Activated CD8-positive, alpha-beta memory T cell treated with anti-CD3 and anti-CD28 coated beads, Interleukin-2, amount 50 U/mL, for 24 hours (primary cell): ENCODE measurements at regions not wholly inside any gene's neighbourhood (a gene's known extent, or its start where the extent isn't known, plus 50 kb on each side); places are given as distances from the start of the nearest gene placed in this dataset.
"Not testable (repeated sequence)": the region's sequence is repeated elsewhere in the genome, so short reads cannot be mapped to it uniquely, and the experiment has no call there.

Experiments
- DNase-seq: peaks from one replicate; pipeline ENCODE4 v3.0.0-alpha.2; 2020; ENCODE audit errors: extremely low read depth

- not testable (repeated sequence) for DNase-seq
These were observed 167.6 kb upstream of the CXXC4 start for GRCh38 chr4:104662269-104662668.

- DNase-seq = no peak
These were observed 182.4 kb upstream of the CXXC4 start for GRCh38 chr4:104677116-104677515.

GRCh38 chr4:104682311-104682710 lies 187.6 kb upstream of the CXXC4 start:
- no peak for DNase-seq

- no peak for DNase-seq
These were observed 199.0 kb upstream of the CXXC4 start for GRCh38 chr4:104693601-104694201.

- DNase-seq = no peak
These were observed 221.9 kb upstream of the CXXC4 start for GRCh38 chr4:104716584-104716983.

GRCh38 chr4:104719539-104720230 lies 225.0 kb upstream of the CXXC4 start:
- no peak for DNase-seq

GRCh38 chr4:104722467-104722866 lies 227.8 kb upstream of the CXXC4 start:
- no peak for DNase-seq

- DNase-seq = no peak
These were observed 231.3 kb upstream of the CXXC4 start for GRCh38 chr4:104726002-104726401.

GRCh38 chr4:104727643-104728042 lies 232.9 kb upstream of the CXXC4 start:
- DNase-seq = no peak

GRCh38 chr4:104728380-104729122 lies 233.9 kb upstream of the CXXC4 start:
- no peak for DNase-seq

GRCh38 chr4:104732766-104733165 lies 238.1 kb upstream of the CXXC4 start:
- DNase-seq = no peak

GRCh38 chr4:104735174-104735573 lies 240.5 kb upstream of the CXXC4 start:
- DNase-seq = no peak

GRCh38 chr4:104740161-104740560 lies 245.5 kb upstream of the CXXC4 start:
- DNase-seq = no peak

GRCh38 chr4:104743215-104743653 lies 248.5 kb upstream of the CXXC4 start:
- no peak for DNase-seq

GRCh38 chr4:104747635-104748034 lies 252.9 kb upstream of the CXXC4 start:
- no peak for DNase-seq

- DNase-seq = no peak
These were observed 254.4 kb upstream of the CXXC4 start for GRCh38 chr4:104749062-104749461.

- DNase-seq = no peak
These were observed 255.3 kb upstream of the CXXC4 start for GRCh38 chr4:104750008-104750407.

GRCh38 chr4:104751468-104751867 lies 256.8 kb upstream of the CXXC4 start:
- no peak for DNase-seq

- no peak for DNase-seq
These were observed 257.6 kb upstream of the CXXC4 start for GRCh38 chr4:104752337-104752736.

- DNase-seq = no peak
These were observed 262.1 kb upstream of the CXXC4 start for GRCh38 chr4:104756837-104757236.

- no peak for DNase-seq
These were observed 263.9 kb upstream of the CXXC4 start for GRCh38 chr4:104758574-104758973.

GRCh38 chr4:104763554-104764222 lies 269.0 kb upstream of the CXXC4 start:
- no peak for DNase-seq
